ENCODE measurements at regions not wholly inside any gene's neighbourhood (a gene's known extent, or its start where the extent isn't known, plus 50 kb on each side); places are given as distances from the start of the nearest gene placed in this dataset.
A peak's percentile ranks its signal among the peaks of the same experiment; 100 is the strongest.

GRCh38 chr6:6886886-6887285, 220.9 kb upstream of the RREB1 start:
- in situ Hi-C loops (cut with MboI) (no loop called here), intact Hi-C loops (cut with micrococcal nuclease) (no loop called here)
- Histone ChIP-seq H3K9me1 (ENCODE audit: control insufficient read depth, insufficient read depth, low read length) (no peaks in the 10 kb centered on the region), H2AFZ (ENCODE audit: low read depth, low read length) (peak overlapping the region; percentile 96), H3K4me3 (no peak overlapping the region), H3K4me1 (replicated peaks in 1 of 2; ENCODE audit: control insufficient read depth in 2 of 2, insufficient read depth in 2 of 2, low read length in 2 of 2) (peaks cover 49 to 61% of the 10 kb centered on the region in 2 experiments), H3K9me3 (replicated peaks; ENCODE audit: control insufficient read depth, insufficient read depth, low read depth, low read length) (no peaks in the 10 kb centered on the region), H3K4me2 (ENCODE audit: insufficient read depth, low read length) (0 out of 2 replicates have a peak overlapping the region, but pooled peaks have one; percentile 69), H3K27ac (ENCODE audit: extremely low read depth, low read depth, low read length) (peak overlapping the region; percentile 72), H3K79me2 (ENCODE audit: control insufficient read depth, insufficient read depth, low read length) (no peaks in the 10 kb centered on the region), H4K20me1 (replicated peaks; ENCODE audit: control insufficient read depth, insufficient read depth, low read length) (no peaks in the 10 kb centered on the region), H3K9ac (ENCODE audit: insufficient read depth in 1 of 2, low read depth in 2 of 2, low read length in 2 of 2) (peak overlapping the region in 1 of 2 experiments; percentile 78; a peak in 2 of 4 replicates), H3K36me3 (ENCODE audit: control insufficient read depth, insufficient read depth, low read length) (no peaks in the 10 kb centered on the region), H3K27me3 (ENCODE audit: control insufficient read depth in 2 of 2, insufficient read depth in 2 of 2, low read length in 2 of 2) (no peaks in the 10 kb centered on the region)
- WGBS (ENCODE audit: insufficient coverage, low coverage, missing lambda C conversion rate): 85% methylated on average over 7 of the region's 9 CpGs
- FAIRE-seq (no peak), DNase-seq (ENCODE audit: extremely low read depth in 1 of 4, low spot score in 3 of 4) (no peak), ATAC-seq (no peak)
- BruUV-seq (replicated peaks): no TSS peak
- POLR2A ChIA-PET: interaction anchor here (0.6 to 1.5 kb wide), 5 partner anchors 14 to 190 kb away, joined by 3 to 4 read pairs (median 3); no protein-coding TSS in a partner anchor
- peak; percentile 16; the same call in 1 of the 2 replicates for TF ChIP-seq MAX (CRISPR knock-in tag; IDR thresholded peaks at IDR 0.05)
- no peak for TF ChIP-seq NONO (IDR thresholded peaks at IDR 0.05; ENCODE audit: low read depth in 2 of 2, low read length in 1 of 2)
- 0 out of 2 replicates have a peak, but pooled peaks have one; percentile 15 for TF ChIP-seq FOXP1 (CRISPR knock-in tag; IDR thresholded peaks at IDR 0.05)
- TF ChIP-seq XRCC5 (IDR thresholded peaks at IDR 0.05; ENCODE audit: low read depth, low read length): peak; percentile 50; the same call in 1 of the 2 replicates
- TF ChIP-seq RNF2 (IDR thresholded peaks at IDR 0.05): no peak
- TF ChIP-seq STAT5B (CRISPR knock-in tag; IDR thresholded peaks at IDR 0.05): no peak
- no peak for TF ChIP-seq TAF1 (IDR thresholded peaks at IDR 0.05; ENCODE audit: control insufficient read depth, extremely low read depth, insufficient read depth, low read length, severe bottlenecking)
- TF ChIP-seq LARP7 (IDR thresholded peaks at IDR 0.05): no peak
- CTCF ChIA-PET (ENCODE audit: low intra/inter-chr PET ratio): no interaction called here

Data from K562 (cell line).